Hematopoietic multipotent progenitor cell treated with erythropoietin and hydrocortisone succinate and interleukin-3 and kit ligand, for 4 days (in vitro differentiated cells): ENCODE measurements at regions not wholly inside any gene's neighbourhood (a gene's known extent, or its start where the extent isn't known, plus 50 kb on each side); places are given as distances from the start of the nearest gene placed in this dataset.

Experiments used
- DNase-seq: peaks from one replicate; pipeline ENCODE4 v3.0.0-alpha.2; 2015

DNA sequence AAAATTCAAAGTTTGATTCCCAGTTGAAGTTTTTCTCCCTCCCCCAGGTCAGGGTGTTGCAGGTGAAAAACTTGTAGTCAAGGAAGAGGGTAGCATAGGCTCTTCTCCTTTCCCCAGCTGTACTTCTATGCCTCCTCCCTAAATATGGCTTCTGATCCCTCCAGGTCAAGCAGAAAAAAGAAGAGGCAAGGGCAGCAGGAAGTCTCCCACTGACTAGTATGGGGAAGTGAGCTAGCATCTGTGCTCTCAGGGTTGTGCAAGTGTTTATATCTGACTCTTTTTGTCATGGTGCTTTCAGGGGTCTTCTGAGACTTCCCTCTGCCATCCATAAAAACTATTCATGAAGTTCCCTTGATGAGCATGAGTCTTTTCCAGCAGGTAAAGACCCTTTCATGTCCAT is 76.0 kb downstream of the ATPSCKMT start:
- peak; percentile 37 for DNase-seq

DNA sequence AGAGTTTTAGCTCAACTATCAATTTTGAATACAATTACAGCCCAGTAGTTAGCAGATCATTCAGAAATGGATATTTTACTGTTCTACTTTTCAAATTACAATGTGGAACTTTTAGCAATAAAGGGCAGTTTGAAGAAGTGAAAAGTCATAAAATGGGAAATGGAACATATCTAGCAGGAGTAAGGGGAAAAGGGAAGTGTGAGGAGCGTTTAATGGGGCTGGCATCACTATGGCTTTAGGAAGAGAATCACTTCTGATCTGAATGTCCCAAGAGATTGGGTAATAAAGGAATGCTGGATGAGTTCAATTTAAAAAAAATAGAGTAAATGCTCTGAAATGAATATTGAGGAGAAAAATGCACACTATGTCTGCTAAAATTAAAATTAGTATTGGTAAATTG is 77.4 kb downstream of the ATPSCKMT start:
- DNase-seq = no peak

GRCh38 chr5:10169359-10169758 is 80.3 kb downstream of the ATPSCKMT start:
- DNase-seq = peak; percentile 62

DNA sequence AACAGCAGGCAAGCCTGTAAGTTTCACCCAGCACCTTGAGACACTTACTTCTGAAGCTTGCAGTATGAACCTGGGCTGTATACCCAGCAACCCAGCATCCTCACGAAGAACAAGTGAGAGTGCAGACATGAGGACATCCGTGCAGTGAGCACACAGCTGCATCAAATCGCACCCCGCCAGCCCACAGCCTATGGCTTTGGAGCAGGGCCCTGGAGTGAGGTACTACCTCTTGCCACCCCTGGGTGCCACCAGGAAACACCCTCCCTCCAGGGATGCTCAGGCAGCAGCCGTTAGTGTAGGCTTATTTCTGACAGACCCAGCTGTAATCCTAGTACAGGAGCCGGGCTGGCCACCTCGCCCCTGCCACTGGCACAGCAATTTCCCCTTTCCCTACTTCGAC is 81.4 kb downstream of the ATPSCKMT start:
- DNase-seq = no peak

DNA sequence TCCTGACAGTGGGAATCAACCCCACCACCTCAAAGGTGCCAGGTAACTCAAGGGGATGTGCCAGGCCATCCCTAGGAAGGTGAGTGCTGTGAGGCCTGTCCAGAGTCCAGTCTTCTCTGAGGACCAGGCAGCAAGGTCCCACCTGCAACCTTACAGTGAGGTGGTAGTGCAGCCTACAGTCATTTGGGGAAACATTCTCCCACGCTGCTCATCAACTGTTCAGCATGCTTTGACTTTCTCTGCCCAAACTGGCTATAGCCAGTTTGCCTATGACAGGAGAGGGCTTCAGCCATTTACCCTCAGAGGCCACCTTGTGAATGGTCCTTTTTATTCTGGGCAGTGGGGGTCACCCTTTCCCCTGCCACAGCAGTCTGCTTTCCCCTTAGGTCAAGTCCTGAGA is 81.9 kb downstream of the ATPSCKMT start:
- no peak for DNase-seq

GRCh38 chr5:10166392-10166791 is 83.3 kb downstream of the ATPSCKMT start:
- DNase-seq = no peak

DNA sequence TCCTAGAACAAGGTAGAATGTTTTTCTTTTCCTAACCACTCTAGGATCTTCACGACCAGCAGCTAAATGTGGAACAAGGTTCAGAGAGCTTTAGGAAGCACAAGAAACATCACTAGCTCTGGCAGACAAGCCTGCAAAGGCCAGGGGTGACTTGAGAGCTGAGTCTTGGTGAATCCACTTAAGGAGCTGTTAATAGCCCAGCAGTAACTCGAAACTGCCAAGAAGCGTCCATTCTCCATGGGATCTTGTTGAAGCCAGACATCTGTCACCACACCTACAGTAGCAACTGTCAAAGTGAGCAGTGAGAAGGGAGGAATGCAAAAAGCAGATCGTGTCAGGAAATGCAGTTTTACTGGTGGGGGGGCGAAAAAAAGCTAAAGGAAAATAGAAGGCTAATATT is 87.2 kb downstream of the ATPSCKMT start:
- no peak for DNase-seq

DNA sequence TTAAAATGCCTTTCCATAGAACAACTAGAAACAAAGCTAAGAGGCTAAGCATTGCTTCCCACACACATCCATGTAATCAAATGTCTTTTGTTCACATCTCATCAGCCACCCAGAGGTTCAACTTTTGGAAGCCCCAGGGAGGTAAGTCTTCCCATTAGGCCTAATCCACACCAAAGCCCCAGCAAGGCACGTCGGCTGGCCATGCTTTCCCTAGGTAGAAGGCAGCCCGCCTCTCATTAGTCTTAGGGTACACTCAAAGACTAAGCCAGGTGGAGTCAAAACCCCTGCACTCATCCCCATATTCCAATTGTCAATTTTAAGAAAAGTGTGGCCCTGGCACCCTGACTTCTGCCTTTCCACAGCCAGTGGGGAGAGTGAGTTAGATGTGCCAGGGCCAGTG is 87.9 kb downstream of the ATPSCKMT start:
- no peak for DNase-seq

DNA sequence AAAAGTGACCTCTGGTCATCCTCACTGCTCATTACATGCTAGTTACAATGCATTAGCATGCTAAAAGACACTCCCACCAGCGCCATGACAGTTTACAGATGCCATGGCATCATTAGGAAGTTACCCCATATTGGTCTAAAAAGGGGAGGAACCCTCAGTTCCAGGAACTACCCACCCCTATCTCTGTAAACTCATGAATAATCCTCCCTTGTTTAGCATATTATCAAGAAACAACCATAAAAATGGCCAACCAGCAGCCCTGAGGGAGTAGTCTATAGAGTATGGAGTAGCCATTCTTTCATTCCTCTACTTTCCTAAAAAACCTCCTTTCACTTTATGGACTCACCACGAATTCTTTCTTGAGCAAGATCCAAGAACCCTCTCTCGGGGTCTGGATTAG is 89.4 kb downstream of the ATPSCKMT start:
- DNase-seq = no peak

DNA sequence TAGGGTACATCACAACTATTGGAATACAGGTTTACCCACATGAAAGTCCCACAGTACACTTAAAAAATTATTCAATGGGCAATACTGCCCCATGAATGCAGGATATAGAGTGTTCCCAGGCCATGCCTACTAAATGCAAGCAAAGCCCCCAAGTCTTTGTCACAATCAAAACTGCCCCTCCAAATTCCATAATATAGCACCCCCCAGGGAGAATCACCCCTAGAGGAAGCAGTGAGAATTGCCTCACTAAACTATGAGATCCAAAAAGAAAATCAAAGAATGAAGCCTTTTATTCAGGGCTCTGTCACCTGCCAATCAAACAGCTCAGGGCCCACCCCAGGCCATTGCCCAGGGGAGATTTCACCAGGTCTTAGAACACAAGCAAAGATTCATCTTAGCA is 90.8 kb downstream of the ATPSCKMT start:
- no peak for DNase-seq

- DNase-seq = no peak
Observed at GRCh38 chr5:10157085-10157669, 92.5 kb downstream of the ATPSCKMT start.

DNA sequence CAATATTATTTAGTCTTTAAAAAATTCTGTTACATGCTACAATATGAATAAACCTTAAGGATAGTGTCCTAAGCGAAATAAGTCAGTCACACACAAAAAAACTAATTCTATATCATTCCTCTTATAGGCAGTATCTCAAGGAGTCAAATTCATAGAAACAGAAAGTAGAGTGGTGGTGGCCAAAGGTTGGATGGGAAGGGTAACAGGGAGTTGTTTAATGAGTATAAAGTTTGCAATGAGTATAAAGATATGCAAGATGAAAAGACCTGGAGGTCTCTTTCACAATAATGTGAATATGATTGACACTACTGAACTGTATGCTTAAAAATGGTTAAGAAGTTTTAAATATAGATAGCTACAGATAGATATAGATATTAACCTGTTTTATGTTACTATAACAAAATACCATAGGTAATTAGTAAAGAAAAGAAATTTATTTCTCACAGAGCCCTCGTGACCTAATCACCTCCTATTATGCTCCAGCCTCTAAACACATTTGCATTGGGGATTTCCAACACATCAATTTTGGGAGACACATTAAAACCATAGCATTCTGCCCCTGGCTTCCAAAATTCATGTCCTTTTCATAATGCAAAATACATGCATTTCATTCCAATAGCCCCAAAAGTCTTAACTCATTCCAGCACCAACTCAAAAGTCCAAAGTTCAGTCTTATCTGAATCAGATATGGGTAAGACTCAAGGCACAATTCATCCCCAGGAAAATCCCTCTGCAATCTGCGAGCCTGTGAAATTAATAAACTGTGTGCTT is 93.6 kb downstream of the ATPSCKMT start:
- DNase-seq = no peak

- DNase-seq = no peak
Observed at GRCh38 chr5:10153808-10154537, 95.7 kb downstream of the ATPSCKMT start.

DNA sequence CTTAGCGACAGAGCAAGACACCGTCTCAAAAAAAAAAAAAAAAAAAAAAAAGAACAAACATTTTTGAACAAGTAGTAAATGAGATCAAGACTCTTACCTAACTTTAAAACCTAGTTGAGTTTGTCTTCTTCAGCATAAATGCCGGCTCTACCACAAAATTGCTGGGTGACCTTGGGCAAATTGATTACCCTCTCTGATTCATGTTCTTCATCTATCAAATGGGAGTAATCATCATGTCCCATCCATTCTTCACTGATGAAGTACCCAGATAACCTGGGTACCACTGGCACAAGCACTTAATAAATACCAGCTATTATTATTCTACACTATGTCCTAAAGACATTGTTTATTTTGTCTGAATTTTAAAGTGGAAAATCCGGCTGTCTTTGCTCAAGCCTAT is 96.3 kb downstream of the ATPSCKMT start:
- no peak for DNase-seq

DNA sequence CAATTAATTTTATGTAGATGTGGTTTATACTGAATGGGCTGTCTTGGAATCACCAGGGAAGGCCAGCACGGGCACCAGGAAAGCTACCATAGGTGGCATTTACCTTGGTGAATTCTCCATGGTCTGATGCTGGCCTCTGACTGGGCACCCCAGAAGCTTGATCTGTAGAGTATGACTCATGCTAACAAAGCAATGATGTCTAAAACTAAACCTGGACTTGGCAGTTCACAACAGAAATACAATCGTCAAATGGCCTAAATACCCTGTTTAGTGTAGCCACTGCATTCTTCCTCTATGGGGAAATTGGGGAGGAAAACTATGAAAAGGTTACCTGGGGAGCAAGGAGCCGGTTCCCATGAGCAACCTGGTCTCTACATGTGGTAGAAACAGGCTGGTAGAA is 98.0 kb downstream of the ATPSCKMT start:
- DNase-seq = no peak

GRCh38 chr5:10149911-10150310 is 99.8 kb downstream of the ATPSCKMT start:
- no peak for DNase-seq

DNA sequence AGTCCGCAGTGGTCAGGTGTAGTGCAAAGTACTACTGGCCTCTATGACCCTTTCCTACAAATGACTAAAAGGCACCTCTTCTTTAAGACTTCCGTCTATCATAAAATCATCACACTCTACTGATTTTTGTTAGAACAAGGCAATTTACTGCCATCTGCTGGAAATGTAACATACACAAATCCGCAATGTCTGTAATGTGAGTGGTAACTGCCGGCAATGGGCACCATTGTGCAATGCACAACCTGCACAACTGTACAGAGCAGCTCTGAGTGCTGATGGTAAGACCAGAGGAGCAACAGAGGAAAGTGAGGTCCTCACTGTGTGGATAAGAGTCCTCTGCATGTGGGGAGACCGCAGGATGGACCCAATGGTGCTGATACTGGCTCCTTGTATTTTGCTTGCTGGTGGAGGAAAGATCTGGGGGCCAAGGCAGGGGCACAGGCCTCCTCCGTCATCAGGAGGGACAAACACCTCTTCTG is 103.7 kb downstream of the ATPSCKMT start:
- peak; percentile 43 for DNase-seq

GRCh38 chr5:10144040-10144439 is 105.6 kb downstream of the ATPSCKMT start:
- no peak for DNase-seq

- peak; percentile 20 for DNase-seq
Observed at GRCh38 chr5:10140195-10140973, 109.3 kb downstream of the ATPSCKMT start.

GRCh38 chr5:10138395-10139057 is 111.2 kb downstream of the ATPSCKMT start:
- no peak for DNase-seq

- no peak for DNase-seq
Observed at GRCh38 chr5:10133830-10134229, 115.9 kb downstream of the ATPSCKMT start.

GRCh38 chr5:10130881-10131280 is 118.8 kb downstream of the ATPSCKMT start:
- DNase-seq = no peak

DNA sequence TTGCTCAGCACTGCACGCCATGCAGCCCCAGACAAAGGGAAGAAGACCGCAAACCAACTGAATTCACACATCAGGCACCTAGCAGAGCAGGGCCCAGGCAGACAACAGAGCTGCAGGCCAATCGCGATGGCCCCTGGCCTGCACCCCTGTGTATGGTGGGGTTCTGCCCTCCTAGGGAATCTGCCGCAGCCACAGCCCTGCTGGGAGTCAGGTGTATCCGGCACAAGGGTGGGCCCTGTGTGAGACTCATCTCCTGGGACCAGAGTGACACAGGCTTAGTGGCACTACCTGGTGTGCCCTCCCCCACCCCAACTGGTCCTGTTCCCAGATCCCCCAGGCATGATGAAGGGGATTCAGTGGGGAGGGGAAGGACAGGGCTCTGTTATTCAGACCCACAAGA is 122.8 kb downstream of the ATPSCKMT start:
- no peak for DNase-seq
